NCI-H526 (cell line): ENCODE measurements at regions not wholly inside any gene's neighbourhood (a gene's known extent, or its start where the extent isn't known, plus 50 kb on each side); places are given as distances from the start of the nearest gene placed in this dataset.
A peak's percentile ranks its signal among the peaks of the same experiment; 100 is the strongest.

ENCODE experiments used
- DNase-seq, 2 experiments: peaks; one replicate each; lab custom pipeline; 2025; lab: John Stamatoyannopoulos, UW

- DNase-seq, result no peak
These were observed 52.2 kb downstream of the FAT3 start for GRCh38 chr11:92276773-92277172.

GRCh38 chr11:92277871-92278270, 53.3 kb downstream of the FAT3 start:
- DNase-seq, result no peak

- peak in 1 of 2 experiments; percentile 25 for DNase-seq
These were observed 54.3 kb downstream of the FAT3 start for GRCh38 chr11:92278791-92279433.

- DNase-seq, result no peak
These were observed 59.5 kb downstream of the FAT3 start for GRCh38 chr11:92284107-92284506.

GRCh38 chr11:92284558-92284957, 59.9 kb downstream of the FAT3 start:
- DNase-seq, result no peak

- DNase-seq, result no peak
These were observed 61.2 kb downstream of the FAT3 start for GRCh38 chr11:92285776-92286175.

GRCh38 chr11:92286709-92287108, 62.1 kb downstream of the FAT3 start:
- peak in 1 of 2 experiments; percentile 28 for DNase-seq

- DNase-seq, result no peak
These were observed 70.8 kb downstream of the FAT3 start for GRCh38 chr11:92295175-92296137.

GRCh38 chr11:92296138-92296515, 71.5 kb downstream of the FAT3 start:
- DNase-seq, result no peak

GRCh38 chr11:92297567-92298553, 73.2 kb downstream of the FAT3 start:
- no peak for DNase-seq

GRCh38 chr11:92300876-92301275, 76.3 kb downstream of the FAT3 start:
- DNase-seq, result no peak

GRCh38 chr11:92302770-92303169, 78.2 kb downstream of the FAT3 start:
- no peak for DNase-seq

- DNase-seq, result peak; percentile 84 to 85
These were observed 79.7 kb downstream of the FAT3 start for GRCh38 chr11:92304271-92304670.

- DNase-seq, result no peak
These were observed 82.4 kb downstream of the FAT3 start for GRCh38 chr11:92306966-92307510.

- DNase-seq, result no peak
These were observed 83.7 kb downstream of the FAT3 start for GRCh38 chr11:92308366-92308765.

- DNase-seq, result no peak
These were observed 87.2 kb downstream of the FAT3 start for GRCh38 chr11:92311616-92312449.

- DNase-seq, result no peak
These were observed 89.2 kb downstream of the FAT3 start for GRCh38 chr11:92313784-92314183.

GRCh38 chr11:92314499-92314898, 89.9 kb downstream of the FAT3 start:
- DNase-seq, result no peak

- no peak for DNase-seq
These were observed 91.6 kb downstream of the FAT3 start for GRCh38 chr11:92316106-92316809.

GRCh38 chr11:92317222-92317621, 92.6 kb downstream of the FAT3 start:
- no peak for DNase-seq
